Pons (tissue), 1 donor: ENCODE measurements at regions not wholly inside any gene's neighbourhood (a gene's known extent, or its start where the extent isn't known, plus 50 kb on each side); places are given as distances from the start of the nearest gene placed in this dataset.

Source experiments
- DNase-seq: peaks from one replicate; pipeline ENCODE4 v3.0.0-alpha.2; 2016; ENCODE audit warnings: low spot score

DNA sequence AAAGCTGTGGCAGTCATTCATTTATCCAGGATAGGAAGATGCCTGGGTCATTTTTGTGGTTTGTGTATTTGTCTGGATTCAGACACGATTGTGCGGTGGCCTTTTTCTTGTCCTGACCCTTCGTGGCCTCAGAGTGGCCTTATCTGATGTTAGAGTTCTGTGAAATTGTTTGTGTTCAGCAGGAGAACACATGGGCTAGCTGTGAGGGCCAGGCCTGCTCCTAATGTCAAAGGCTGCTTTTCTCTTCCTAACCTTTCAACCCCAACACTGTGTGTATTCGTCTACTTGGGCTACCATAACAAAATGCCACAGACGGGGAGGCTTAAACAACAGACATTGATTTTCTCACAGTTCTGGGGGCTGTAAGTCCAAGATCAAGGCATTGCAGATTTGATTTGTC lies 321.8 kb downstream of the CD83 start:
- no peak for DNase-seq

DNA sequence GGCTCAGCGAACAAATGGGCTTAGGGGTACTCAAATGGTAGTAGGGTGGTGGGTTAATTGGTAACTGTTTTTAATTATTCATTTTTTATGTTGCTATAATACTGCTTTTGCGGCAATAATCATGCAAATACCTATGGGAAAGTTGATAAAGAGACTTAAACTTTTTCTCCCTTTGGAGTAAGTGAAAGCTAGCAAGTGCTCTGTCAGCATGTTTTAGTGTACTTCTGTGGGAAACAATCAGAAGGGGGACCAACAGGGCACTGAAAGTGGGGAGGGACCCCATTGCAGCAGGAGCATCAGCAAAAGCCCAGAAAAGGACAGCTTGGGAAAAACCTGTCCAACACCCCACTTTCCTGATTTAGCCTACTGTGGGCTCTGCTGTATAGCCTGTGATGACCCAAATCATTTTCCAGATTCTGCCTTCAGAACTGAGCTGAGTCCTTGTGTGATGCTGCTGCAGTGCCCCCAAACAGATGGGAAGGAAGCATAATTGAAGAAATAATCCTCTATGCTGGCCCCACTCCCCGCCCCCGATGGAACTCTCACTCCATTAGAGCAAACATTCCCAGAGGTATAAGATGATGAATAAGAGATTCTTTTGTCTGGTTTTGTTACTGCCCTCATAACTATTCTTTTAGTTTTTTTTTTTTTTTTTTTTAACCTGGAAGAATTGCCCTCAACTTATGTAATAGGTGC lies 322.8 kb downstream of the CD83 start:
- DNase-seq, result no peak

DNA sequence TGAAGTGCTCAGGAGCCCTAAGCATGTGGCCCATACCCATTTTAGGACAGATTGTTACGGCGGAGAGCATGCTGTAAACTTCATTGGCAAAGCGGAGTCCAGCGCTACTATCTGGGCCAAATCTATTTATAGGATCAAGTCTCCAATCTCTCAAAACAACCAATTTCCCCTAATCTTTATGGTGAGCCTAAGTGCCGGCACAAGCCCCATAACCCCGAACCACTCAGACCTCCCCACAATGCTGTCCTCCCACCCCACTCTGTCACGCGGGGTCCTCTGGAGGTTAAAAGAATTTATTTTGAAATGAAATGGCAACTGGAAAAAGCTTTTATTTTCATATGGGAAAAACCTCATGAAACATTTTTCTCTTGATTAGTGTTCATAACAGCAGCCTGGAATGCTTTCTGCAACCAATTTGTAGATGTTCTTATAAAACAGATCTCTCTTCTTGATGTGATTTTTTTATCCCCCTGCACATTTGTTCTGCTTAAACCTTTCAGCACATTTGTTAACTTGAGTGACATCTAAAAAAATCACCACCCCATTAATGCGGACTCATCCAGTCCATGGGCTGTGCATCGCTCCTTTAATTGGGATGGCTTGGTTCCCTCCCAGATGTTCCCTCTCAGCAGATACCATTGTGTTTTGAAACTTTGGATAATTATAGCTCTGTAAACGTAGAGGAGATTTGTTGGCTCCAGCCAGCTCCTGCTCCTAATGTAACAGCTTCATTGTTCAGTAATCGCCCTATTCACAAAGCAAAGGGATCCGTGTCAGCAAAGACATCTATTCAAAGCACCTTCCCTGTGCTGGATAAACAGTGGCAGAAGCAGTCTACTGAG lies 323.6 kb downstream of the CD83 start:
- peak; percentile 88 for DNase-seq

DNA sequence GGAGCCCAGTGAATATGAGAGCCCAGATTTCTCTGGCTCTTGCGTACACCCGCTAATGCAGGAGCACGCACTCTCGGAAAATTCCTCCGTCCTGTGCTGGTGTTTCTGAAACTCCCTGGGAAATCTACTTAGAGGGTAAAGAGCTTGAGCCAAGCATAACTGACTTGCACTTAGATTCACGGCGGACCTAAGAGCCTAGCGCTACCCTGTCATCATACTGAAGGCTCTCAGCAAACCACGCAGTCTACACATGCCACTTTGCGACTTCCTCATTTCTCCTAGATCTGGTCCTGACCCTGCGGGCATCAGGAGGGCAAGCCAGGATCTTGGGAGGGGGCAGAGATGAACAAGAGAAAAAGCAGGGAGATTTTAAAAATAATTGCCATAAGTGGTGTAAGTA lies 324.7 kb downstream of the CD83 start:
- peak; percentile 51 for DNase-seq

DNA sequence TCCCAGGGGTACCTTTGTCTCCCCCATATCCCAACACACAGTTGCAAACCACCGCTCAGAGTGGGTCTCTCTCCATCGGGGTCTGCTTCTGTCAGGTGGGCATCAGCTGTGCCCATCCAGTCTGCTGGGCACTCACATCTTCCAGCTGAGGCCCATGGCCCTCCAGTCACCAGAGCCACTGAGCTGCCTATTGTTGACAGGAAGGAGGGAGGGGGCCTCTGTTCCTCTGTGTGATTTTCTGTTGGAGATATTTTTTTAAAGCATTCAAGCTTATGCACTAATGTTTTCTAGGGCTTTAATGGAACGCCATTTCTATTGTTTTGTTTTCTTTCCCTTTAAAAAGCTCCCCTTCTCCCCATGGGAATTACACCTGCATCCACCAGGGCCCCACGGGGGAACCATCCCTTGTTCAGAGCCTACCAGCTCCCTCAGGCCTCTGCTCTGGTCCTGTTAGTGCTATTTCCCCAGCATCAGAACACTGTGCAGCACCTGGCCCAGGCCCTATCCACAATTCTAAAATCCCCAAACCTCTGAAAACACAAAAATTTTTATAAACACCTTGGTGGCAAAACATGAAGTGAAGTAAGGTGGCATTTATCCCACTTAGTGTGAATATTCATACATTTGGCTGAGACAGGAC lies 326.2 kb downstream of the CD83 start:
- DNase-seq, result no peak

DNA sequence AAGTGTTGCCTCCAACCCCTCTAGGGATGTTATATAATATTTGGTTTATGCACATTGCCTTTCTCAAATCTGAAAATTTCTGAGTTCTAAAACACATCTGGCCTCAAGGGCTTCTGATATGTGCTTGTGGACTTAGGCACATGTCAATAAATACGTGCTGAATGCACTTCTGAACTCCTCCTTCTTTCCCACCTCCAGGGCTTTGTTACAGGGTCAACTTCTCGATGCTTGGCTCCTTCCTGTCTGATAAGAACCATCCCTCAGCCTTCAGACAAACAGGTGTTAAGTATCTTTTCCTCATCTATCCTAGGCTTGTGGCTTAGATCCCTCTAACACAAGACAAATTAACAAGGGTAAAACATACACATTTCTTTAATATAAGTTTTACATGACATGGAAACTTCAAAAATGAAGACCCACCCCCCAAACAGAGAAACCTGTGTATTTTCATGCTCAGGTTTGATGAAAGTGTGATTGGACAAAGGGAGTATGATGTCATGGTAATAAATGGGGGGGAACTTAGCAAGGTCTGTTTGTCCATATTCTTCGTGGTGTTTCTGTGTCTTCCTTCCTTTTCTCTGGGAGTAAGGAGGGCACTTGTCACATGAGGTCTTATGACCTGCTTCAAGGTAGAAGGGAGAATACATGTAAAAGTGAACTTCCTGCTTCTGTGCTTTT lies 326.9 kb downstream of the CD83 start:
- no peak for DNase-seq

DNA sequence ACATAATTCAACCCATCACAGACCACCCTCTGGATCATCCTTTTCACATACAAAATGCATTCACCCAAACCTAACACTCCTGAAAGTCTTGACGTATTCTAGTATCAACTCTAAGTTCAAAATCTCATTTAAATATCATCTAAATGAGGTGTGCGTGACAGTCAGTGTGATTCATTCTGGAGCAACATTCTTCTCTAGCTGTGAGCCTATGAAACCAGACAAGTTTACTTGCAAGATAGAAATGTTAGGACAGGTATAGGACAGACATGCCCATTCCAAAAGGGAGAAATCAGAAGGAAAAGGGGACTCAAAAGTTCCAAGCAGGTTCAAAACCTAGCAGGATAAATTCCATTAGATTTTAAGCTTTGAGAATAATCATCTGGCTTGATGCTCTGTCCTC lies 329.7 kb downstream of the CD83 start:
- no peak for DNase-seq

DNA sequence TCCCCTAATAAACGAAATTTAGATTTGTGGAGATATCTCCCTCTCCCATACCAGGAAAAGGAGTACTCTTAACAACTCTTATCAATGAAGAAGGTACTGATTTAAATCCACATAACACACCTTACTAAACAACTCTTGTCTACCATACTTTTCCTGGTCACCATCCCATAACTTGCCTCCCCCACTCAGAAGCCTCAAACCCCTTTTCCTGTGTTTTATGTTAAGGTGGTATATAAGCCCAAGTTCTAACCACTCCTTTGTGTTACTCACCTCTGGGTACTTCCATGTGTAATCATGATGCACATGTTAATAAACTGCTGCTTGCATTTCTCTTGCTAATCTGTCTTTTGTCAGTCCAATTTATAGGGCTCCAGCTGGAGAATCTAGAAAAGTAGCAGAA lies 330.7 kb downstream of the CD83 start:
- no peak for DNase-seq

DNA sequence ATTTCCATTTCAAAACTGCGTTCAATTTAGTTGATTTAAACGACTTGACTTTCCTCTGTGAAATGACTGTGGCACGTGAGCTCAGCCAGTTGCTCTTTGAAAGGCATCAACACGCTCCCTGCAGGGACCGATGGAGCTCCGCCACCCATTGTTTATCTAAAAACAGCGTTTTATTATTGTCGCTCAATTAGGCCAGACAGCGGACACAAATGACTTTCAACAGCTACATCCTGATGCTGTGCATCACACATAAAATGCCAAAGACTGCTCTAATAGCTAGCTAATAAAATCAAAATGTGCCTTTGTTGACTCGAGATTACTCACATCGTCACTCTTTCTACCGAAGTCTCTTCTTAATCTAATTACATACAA lies 332.5 kb downstream of the CD83 start:
- peak; percentile 73 for DNase-seq

DNA sequence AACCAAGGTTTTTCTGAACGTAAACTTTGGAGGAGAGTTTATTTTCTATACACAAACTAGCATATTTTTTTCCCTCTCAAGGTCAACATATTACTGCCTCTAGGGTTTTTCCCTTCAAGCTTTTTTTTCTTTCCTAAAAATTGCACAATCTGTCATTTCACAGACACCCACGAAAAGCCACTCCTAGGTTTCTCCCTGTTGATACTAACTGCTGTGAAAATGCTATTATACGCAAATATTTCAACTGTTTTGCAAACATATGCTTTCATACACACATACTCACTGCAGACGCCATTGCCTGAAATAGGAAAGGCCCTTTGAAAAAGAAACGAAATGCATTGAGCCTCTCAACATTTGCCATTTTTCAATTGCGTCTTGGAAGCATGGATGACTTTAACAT lies 333.0 kb downstream of the CD83 start:
- DNase-seq, result no peak

DNA sequence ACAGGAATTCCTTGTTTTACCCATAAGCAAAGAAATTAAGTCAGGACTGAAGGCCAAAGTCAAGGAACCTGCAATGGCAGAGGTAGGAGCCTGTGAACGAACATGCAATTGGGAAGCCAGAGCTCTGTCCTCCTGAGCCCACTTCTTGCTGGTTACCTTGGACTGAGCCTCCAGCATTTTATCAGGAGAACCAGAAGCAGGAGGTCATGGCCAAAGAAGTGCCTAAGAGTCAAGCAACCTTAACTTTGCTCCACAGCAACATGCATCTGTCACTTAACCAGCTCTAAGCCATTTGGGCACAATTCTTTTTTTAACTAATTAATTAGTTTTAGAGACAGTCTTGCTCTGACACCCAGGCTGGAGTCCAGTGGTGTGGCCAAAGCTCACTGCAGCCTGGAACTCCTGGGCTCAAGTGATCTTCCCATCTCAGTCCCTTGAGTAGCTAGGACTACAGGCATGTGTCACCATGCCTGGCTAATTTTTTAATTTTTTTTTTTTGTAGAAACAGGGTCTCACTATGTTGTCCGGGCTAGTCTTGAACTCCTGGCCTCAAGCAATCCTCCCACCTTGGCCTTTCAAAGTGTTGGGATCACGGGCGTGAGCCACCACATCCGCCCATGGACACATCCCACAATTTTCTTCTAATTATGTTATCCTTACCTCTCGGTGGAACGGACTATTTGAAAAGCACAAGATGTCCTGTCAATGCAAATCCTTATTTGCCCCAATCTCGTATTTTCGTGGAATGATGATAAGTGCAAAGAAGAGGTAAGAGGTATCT lies 334.2 kb downstream of the CD83 start:
- DNase-seq, result no peak

DNA sequence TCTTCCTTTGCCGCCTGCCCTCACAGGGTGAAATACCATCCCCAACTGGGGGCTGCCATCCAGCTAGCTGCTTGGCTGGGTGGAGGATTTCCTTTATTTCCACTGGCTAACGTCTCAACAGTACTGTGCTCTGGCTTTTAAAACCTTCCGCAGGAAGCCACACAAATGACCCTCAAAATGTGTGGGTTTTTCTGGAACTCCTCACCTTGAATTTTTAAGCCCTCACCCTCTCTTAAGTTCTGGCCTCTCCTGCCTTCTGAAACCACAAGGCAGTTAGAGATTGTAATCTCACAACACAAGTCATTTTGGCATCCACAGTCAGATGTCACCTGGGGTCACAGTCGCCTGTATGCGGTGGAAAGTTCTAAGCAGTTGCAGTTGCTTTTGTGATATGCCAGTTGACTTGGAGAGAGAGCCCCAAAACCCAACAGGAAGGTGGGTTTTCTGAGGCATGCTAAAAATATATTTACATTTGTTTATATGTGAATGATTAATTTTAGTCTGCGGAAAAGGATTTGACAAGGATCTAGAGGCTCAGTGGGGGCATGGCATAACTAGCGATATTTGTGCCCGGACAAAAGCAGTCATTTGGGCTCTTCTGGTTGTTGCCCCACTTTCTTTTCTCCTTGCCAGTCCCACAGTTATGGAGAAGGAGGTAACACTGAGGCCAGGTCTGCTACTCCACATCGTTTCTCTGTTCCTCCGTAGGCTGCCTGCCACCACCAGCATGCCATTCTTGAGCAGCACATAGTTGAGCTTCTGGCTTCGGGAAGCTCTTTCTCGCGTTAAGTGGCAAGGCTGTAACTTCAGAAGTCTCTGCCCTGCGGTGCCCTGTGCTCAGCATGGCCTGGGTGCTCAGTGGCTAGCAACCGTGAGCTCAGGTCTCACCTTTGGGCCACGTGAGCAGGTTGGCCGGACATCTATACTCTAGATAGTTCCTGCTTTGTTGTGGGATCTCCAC lies 335.3 kb downstream of the CD83 start:
- no peak for DNase-seq

DNA sequence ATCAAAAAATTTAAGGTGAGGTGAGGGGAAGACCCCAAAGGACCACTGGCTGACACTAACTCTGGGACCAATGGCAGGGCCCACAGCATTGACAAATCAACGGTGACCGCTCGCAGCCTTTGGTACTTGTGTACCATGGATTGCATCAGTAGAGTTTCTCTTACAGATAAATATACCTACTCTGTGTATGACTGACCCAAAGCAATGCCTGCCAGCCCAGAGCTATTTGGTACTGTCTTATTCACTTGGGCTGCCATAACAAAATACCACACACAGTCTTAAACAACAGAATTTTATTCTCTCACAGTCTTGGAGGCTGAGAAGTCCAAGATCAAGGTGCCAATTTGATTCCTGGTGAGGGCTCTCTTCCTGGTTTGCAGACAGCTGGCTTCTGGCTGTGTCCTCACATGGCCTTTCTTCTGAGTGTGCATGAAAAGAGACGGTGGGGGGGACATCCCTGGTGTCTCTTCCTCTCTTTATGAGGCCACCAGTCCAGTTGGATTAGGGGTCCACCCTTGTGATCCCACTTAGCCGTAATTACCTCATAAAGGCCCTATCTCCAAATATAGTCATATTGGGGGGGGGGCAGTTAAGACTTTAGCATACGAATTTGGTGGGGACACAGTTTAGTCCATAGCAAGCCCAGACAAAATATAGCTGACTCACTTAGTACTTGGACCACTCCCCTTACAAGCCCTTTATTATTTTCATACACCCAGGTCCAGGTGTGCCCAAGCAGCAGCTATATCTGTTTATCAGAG lies 336.3 kb downstream of the CD83 start:
- no peak for DNase-seq

DNA sequence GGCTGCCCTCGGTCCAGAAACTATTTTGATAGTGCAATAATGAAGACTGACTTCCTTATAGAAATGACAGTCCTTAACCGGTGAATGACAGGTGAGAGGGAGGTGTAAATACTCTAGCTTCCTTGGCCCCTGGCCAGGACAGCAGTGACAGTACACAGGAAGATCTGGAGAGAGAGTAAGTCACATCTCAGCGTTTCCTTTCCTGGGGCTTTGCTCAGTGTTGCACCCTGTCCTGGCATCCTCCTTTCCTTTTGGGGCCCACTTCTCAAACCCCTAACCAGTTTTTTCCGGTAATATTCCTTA lies 336.9 kb downstream of the CD83 start:
- no peak for DNase-seq

DNA sequence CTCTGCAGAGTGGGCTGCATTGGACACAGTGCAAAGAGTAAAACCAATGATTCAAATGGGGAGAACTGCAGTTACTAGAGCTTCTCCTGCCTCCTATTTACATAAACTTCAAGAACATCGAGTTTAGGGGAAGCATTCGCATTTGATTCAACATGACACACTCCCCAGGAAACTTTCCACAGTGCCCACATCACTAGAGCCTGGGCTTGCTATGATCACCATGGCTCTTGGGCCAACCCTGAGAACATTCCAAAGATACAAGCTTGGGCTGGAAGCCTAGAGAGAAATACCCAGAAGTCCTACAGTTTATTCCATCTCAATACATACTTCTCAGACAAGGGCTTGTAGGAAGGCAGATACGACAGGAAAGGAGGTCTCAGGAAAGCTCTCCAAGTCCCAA lies 337.9 kb downstream of the CD83 start:
- no peak for DNase-seq

DNA sequence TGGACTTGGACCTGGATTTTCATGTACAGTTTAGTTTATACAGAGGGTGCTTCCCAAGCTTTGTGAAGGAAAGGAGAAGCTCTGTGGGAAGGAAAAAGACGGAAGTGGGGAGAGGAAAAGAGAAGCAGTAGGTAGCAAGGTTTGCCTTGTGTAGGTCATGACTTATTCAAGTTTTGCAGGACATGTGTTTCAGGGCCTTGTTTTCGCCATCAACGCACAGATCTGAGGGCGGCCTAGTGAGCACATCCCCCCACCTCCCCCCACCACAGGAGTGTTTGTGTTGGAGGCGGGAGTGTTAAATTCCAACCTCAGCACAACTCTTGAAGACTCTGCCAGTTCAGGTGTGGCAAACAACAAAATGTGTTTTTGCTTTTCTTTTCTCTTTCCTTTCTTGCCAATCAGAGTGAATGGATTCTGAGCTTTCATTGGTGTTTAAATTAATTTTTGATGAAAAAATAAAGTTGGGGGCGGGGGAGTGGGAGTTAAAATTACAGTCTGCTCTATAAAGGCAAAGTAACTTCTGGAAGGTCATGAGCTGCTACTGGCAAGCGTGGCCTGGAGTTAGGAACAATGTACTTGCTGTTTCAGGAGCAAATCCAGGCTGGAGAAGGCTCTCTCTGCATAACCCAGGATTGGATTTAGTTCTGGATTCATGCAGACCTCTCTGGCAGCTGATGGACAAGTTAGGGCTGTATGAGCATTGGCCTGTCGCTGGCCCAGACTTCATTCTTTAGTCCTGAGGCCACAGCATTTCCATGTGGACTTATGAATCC lies 338.5 kb downstream of the CD83 start:
- DNase-seq, result no peak

DNA sequence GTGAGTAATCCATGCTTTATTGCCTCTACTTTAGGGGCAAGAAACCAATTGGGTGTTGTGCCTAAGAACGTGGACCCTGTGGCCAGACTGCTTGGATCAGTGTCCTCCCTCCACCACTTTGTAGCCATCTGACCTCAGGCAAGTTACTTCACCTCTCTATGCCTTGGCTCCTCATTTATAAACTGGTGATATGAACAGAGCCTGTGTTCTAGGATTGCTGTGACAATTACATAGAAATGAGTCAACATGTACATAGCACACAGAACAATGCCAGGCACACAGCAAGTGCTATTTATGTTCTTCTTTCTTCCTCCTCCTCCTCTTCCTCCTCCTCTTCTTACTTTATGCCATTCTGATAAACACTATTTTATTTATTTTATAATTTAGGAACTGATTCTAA lies 339.4 kb downstream of the CD83 start:
- DNase-seq, result no peak

DNA sequence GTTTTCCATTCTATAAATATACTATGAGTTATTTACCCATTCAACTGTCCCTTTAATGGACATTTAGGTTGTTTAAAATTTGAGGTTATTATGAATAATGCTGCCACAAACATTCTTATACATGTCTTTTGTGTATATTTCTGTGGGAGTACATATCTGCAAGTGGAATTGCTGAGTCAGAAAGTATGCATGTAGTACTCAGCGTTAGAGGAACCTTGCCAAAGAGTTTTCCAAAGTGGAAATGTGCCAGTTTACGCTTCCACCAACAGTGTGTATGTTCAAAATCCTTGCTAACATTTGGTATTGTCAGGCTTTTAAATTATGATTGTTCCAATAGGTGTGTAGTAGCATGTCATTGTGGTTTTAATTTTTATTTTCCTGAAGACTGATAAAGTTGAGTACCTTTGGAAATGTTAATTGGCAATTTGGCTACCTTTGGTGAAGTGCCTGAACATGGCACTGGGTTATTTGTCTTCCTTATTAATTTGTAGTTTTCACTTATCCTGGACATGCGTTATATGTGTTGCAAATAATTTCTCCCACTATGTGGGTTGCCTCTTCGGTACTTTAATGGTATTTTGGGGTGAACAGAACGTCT lies 341.2 kb downstream of the CD83 start:
- DNase-seq, result no peak

DNA sequence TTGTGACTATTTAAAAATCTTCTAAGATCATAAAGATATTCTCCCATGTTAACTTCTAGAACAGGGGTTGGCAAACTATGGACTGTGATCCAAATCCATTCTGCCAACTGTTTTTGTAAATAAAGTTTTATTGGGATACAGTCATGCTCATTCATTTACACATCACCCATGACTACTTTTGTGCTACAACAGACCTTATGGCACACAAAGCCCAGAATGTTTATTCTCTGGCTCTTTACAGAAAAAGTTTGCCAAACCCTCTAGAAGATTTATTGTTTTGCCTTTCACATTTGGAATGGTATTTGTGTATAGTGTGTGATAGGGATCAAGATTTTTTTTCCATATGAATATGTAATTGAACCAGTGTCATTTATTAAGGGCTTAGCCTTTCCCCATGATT lies 341.7 kb downstream of the CD83 start:
- no peak for DNase-seq
